NCI-H146 treated with DMSO at 0.1 percent for 48 hours (cell line): ENCODE measurements at regions not wholly inside any gene's neighbourhood (a gene's known extent, or its start where the extent isn't known, plus 50 kb on each side); places are given as distances from the start of the nearest gene placed in this dataset.
A peak's percentile ranks its signal among the peaks of the same experiment; 100 is the strongest.

Experiments
- DNase-seq: peaks from one replicate; lab custom pipeline; 2025; ENCODE audit not compliant: unreplicated experiment; lab: John Stamatoyannopoulos, UW

GRCh38 chr10:118246332-118247295 lies 95.5 kb downstream of the FAM204A start:
- peak; percentile 50 for DNase-seq

GRCh38 chr10:118243907-118244306 lies 98.2 kb downstream of the FAM204A start:
- DNase-seq = no peak

GRCh38 chr10:118241229-118242137 lies 100.6 kb downstream of the FAM204A start:
- DNase-seq = peak; percentile 74

- no peak for DNase-seq
Observed at GRCh38 chr10:118239236-118239630, 102.9 kb downstream of the FAM204A start.

GRCh38 chr10:118238573-118239235 lies 103.4 kb downstream of the FAM204A start:
- no peak for DNase-seq

GRCh38 chr10:118237930-118238329 lies 104.2 kb downstream of the FAM204A start:
- no peak for DNase-seq

GRCh38 chr10:118234683-118235082 lies 107.4 kb downstream of the FAM204A start:
- DNase-seq = no peak

GRCh38 chr10:118220346-118220850 lies 121.7 kb downstream of the FAM204A start:
- DNase-seq = no peak

- DNase-seq = no peak
Observed at GRCh38 chr10:118218562-118218961, 123.6 kb downstream of the FAM204A start.

GRCh38 chr10:118216571-118217170 lies 125.5 kb downstream of the FAM204A start:
- no peak for DNase-seq

GRCh38 chr10:118216020-118216419 lies 126.1 kb downstream of the FAM204A start:
- no peak for DNase-seq

- no peak for DNase-seq
Observed at GRCh38 chr10:118214776-118215175, 127.3 kb downstream of the FAM204A start.

- DNase-seq = no peak
Observed at GRCh38 chr10:118213436-118213835, 128.7 kb downstream of the FAM204A start.

- DNase-seq = no peak
Observed at GRCh38 chr10:118210276-118210675, 131.8 kb downstream of the FAM204A start.

GRCh38 chr10:118209215-118209614 lies 132.9 kb downstream of the FAM204A start:
- DNase-seq = no peak

GRCh38 chr10:118207470-118208007 lies 134.6 kb downstream of the FAM204A start:
- no peak for DNase-seq

GRCh38 chr10:118204292-118204943 lies 137.7 kb downstream of the FAM204A start:
- no peak for DNase-seq

GRCh38 chr10:118203461-118203860 lies 138.7 kb downstream of the FAM204A start:
- DNase-seq = no peak

GRCh38 chr10:118195729-118196128 lies 146.4 kb downstream of the FAM204A start:
- DNase-seq = no peak

GRCh38 chr10:118193642-118194041 lies 146.9 kb upstream of the RAB11FIP2 start:
- DNase-seq = peak; percentile 3
